ENCODE measurements at regions not wholly inside any gene's neighbourhood (a gene's known extent, or its start where the extent isn't known, plus 50 kb on each side); places are given as distances from the start of the nearest gene placed in this dataset.

- Histone ChIP-seq H3K4me1 (ENCODE audit: control insufficient read depth in 2 of 2, insufficient read depth in 2 of 2, low read length in 2 of 2) (no peaks in the 10 kb centered on the region), H3K9ac (ENCODE audit: low read length) (no peak overlapping the region), H3K27ac (ENCODE audit: low read length in 2 of 2) (no peak overlapping the region), H4K20me1 (ENCODE audit: control insufficient read depth, insufficient read depth, low read length, poor library complexity, severe bottlenecking) (no peaks in the 10 kb centered on the region), H3K9me3 (ENCODE audit: control extremely low read depth in 1 of 3, control insufficient read depth in 2 of 3, insufficient read depth in 1 of 3, low read length in 2 of 3) (peaks cover 0 to 25% (median 12%) of the 10 kb centered on the region in 3 donors), H3K27me3 (replicated peaks in 1 of 4; ENCODE audit: control extremely low read depth in 1 of 4, control insufficient read depth in 3 of 4, insufficient read depth in 4 of 4, low read length in 3 of 4) (peaks cover 0 to 6% (median 0%) of the 10 kb centered on the region in 4 experiments), H3K4me3 (ENCODE audit: control extremely low read depth in 1 of 5, extremely low read depth in 1 of 5, insufficient read depth in 1 of 5, low read depth in 2 of 5, low read length in 4 of 5) (no peak overlapping the region), H2AFZ (ENCODE audit: insufficient read depth, low read depth, low read length, poor library complexity, severe bottlenecking) (no peak overlapping the region), H3K4me2 (replicated peaks; ENCODE audit: low read depth, low read length, poor library complexity, severe bottlenecking) (no peak overlapping the region), H3K79me2 (ENCODE audit: control insufficient read depth, insufficient read depth, low read length) (no peaks in the 10 kb centered on the region), H3K36me3 (replicated peaks in 1 of 2; ENCODE audit: control extremely low read depth in 1 of 2, control insufficient read depth in 1 of 2, extremely low read depth in 1 of 2, insufficient read depth in 2 of 2, low read length in 1 of 2) (no peaks in the 10 kb centered on the region)
- H3K27ac Mint-ChIP-seq, result no peak overlapping the region
- ChIA-PET CTCF (no interaction called here), POLR2A (no interaction called here)
- ATAC-seq (ENCODE audit: low read depth), result no peak
- H3K27me3 Mint-ChIP-seq, result peaks cover 39% of the 10 kb centered on the region
- TF ChIP-seq EZH2 (IDR thresholded peaks at IDR 0.05; ENCODE audit: borderline replicate concordance, insufficient read depth, low read depth, low read length, poor library complexity, severe bottlenecking), result no peak
- intact Hi-C loops (cut with micrococcal nuclease), result no loop called here
- H3K9me3 Mint-ChIP-seq (ENCODE audit: insufficient read depth), result peaks cover 7% of the 10 kb centered on the region
- no peaks in the 10 kb centered on the region for H3K4me1 Mint-ChIP-seq
- DNase-seq, result no peak
- 89% methylated on average over 2 of the region's 4 CpGs for WGBS (ENCODE audit: insufficient coverage)
- H3K4me3 Mint-ChIP-seq, result no peak overlapping the region
These were observed 282.9 kb upstream of the MVB12B start for GRCh38 chr9:126043681-126044080.

GRCh38 chr9:126049088-126049487, 277.5 kb upstream of the MVB12B start:
- H3K4me1 ChIP-seq (ENCODE audit: control insufficient read depth in 2 of 2, insufficient read depth in 2 of 2, low read length in 2 of 2), result no peaks in the 10 kb centered on the region
- POLR2A ChIA-PET, result no interaction called here
- no peak overlapping the region for H3K4me3 Mint-ChIP-seq
- peaks cover 0 to 22% (median 6%) of the 10 kb centered on the region in 3 donors for H3K9me3 ChIP-seq (ENCODE audit: control extremely low read depth in 1 of 3, control insufficient read depth in 2 of 3, insufficient read depth in 1 of 3, low read length in 2 of 3)
- ATAC-seq (ENCODE audit: low read depth) (no peak), DNase-seq (no peak)
- no peak overlapping the region for H2AFZ ChIP-seq (ENCODE audit: insufficient read depth, low read depth, low read length, poor library complexity, severe bottlenecking)
- H3K4me1 Mint-ChIP-seq, result no peaks in the 10 kb centered on the region
- TF ChIP-seq EZH2 (IDR thresholded peaks at IDR 0.05; ENCODE audit: borderline replicate concordance, insufficient read depth, low read depth, low read length, poor library complexity, severe bottlenecking) (no peak), CTCF (IDR thresholded peaks at IDR 0.05) (no peak)
- H3K27ac ChIP-seq (ENCODE audit: low read length in 2 of 2), result no peak overlapping the region
- no peak overlapping the region for H3K4me2 ChIP-seq (replicated peaks; ENCODE audit: low read depth, low read length, poor library complexity, severe bottlenecking)
- no peaks in the 10 kb centered on the region for H3K36me3 ChIP-seq (replicated peaks in 1 of 2; ENCODE audit: control extremely low read depth in 1 of 2, control insufficient read depth in 1 of 2, extremely low read depth in 1 of 2, insufficient read depth in 2 of 2, low read length in 1 of 2)
- peaks cover 4% of the 10 kb centered on the region for H3K9me3 Mint-ChIP-seq (ENCODE audit: insufficient read depth)
- H3K27me3 Mint-ChIP-seq, result peaks cover 23% of the 10 kb centered on the region
- H3K9ac ChIP-seq (ENCODE audit: low read length), result no peak overlapping the region
- intact Hi-C loops (cut with micrococcal nuclease), result no loop called here
- H3K27ac Mint-ChIP-seq, result no peak overlapping the region
- H3K27me3 ChIP-seq (replicated peaks in 1 of 4; ENCODE audit: control extremely low read depth in 1 of 4, control insufficient read depth in 3 of 4, insufficient read depth in 4 of 4, low read length in 3 of 4), result peaks cover 0 to 6% (median 0%) of the 10 kb centered on the region in 4 experiments
- H3K79me2 ChIP-seq (ENCODE audit: control insufficient read depth, insufficient read depth, low read length), result no peaks in the 10 kb centered on the region
- H3K4me3 ChIP-seq (ENCODE audit: control extremely low read depth in 1 of 5, extremely low read depth in 1 of 5, insufficient read depth in 1 of 5, low read depth in 2 of 5, low read length in 4 of 5), result no peak overlapping the region
- 84% methylated on average over 8 of the region's 8 CpGs for WGBS (ENCODE audit: insufficient coverage)
- CTCF ChIA-PET, result interaction anchor here (0.6 kb wide), 1 partner anchor 561 kb away, joined by 7 read pairs; no protein-coding TSS in a partner anchor
- H4K20me1 ChIP-seq (ENCODE audit: control insufficient read depth, insufficient read depth, low read length, poor library complexity, severe bottlenecking), result no peaks in the 10 kb centered on the region
